OCI-LY1 (cell line): ENCODE measurements at regions not wholly inside any gene's neighbourhood (a gene's known extent, or its start where the extent isn't known, plus 50 kb on each side); places are given as distances from the start of the nearest gene placed in this dataset.

Experiments used
- H2AFZ ChIP-seq: fragments of 200-600 bp; sonication (generic), shearing (Covaris generic); 2 replicates; pipeline ENCODE4 v1.6.0; 2014; ENCODE audit warnings: antibody characterized with exemption, mild to moderate bottlenecking, low read length
- H3F3A ChIP-seq: fragments of 200-600 bp; sonication (generic), shearing (Covaris generic); 2 replicates; pipeline ENCODE4 v1.6.0; 2014; ENCODE audit warnings: mild to moderate bottlenecking, antibody characterized with exemption, low read length, moderate library complexity; ENCODE audit not compliant: insufficient read depth
- H3K27ac ChIP-seq: fragments of 200-600 bp; sonication (generic); 2 replicates; pipeline ENCODE4 v1.5.1; 2014; ENCODE audit warnings: low read length, mixed run types, mild to moderate bottlenecking, low read depth; ENCODE audit not compliant: poor library complexity, severe bottlenecking
- H3K27me3 ChIP-seq: fragments of 200-600 bp; sonication (generic); 2 replicates; pipeline ENCODE4 v1.6.0; 2014; ENCODE audit warnings: antibody characterized with exemption, mild to moderate bottlenecking, low read length, moderate library complexity; ENCODE audit not compliant: insufficient read depth
- H3K36me3 ChIP-seq: fragments of 200-600 bp; sonication (generic); 2 replicates; pipeline ENCODE4 v1.6.1; 2014; ENCODE audit warnings: mild to moderate bottlenecking, antibody characterized with exemption, low read length, moderate library complexity, mixed read lengths; ENCODE audit not compliant: insufficient read depth
- H3K4me1 ChIP-seq: fragments of 200-600 bp; sonication (generic); 2 replicates; pipeline ENCODE4 v1.5.1; 2014; ENCODE audit warnings: mild to moderate bottlenecking, low read length, moderate library complexity; ENCODE audit not compliant: insufficient read depth, severe bottlenecking
- H3K4me2 ChIP-seq: fragments of 200-600 bp; sonication (generic), shearing (Covaris generic); 2 replicates; pipeline ENCODE4 v1.6.1; 2014; ENCODE audit warnings: low read length
- H3K4me3 ChIP-seq: fragments of 200-600 bp; sonication (generic); 2 replicates; pipeline ENCODE4 v1.5.1; 2014; ENCODE audit warnings: low read length, low read depth, mild to moderate bottlenecking, mixed read lengths; ENCODE audit not compliant: poor library complexity, severe bottlenecking
- H3K79me2 ChIP-seq: fragments of 200-600 bp; shearing (Covaris generic); 2 replicates; pipeline ENCODE4 v1.6.1; 2016; ENCODE audit warnings: mixed run types, low read length, mixed read lengths; ENCODE audit not compliant: insufficient read depth
- H3K9ac ChIP-seq: fragments of 200-600 bp; sonication (generic), shearing (Covaris generic); 2 replicates; pipeline ENCODE4 v1.6.1; 2014; ENCODE audit warnings: mild to moderate bottlenecking, low read length, mixed read lengths
- H3K9me2 ChIP-seq: fragments of 200-600 bp; sonication (generic), shearing (Covaris generic); 2 replicates; pipeline ENCODE4 v1.6.1; 2014; ENCODE audit warnings: low read depth, mild to moderate bottlenecking, low read length, mixed read lengths
- H3K9me3 ChIP-seq: fragments of 200-600 bp; shearing (Covaris generic); 2 replicates; pipeline ENCODE4 v1.6.1; 2014; ENCODE audit warnings: low read length, mixed read lengths
- H4K20me1 ChIP-seq: fragments of 200-600 bp; sonication (generic), shearing (Covaris generic); 2 replicates; pipeline ENCODE4 v1.6.0; 2016; ENCODE audit warnings: mild to moderate bottlenecking, low read length; ENCODE audit not compliant: insufficient read depth
- EZH2 ChIP-seq: fragments of 200-600 bp; sonication (generic), shearing (Covaris generic); IDR thresholded peaks from 2 replicates; pipeline ENCODE4 v1.8.0; 2017; ENCODE audit warnings: borderline replicate concordance, mixed run types, mild to moderate bottlenecking, antibody characterized with exemption, low read length, moderate library complexity, mixed read lengths
- TF ChIP-seq, protein P1 (sequence below): fragments of 200-600 bp; sonication (generic), shearing (Covaris generic); IDR thresholded peaks from 2 replicates; pipeline ENCODE4 v1.5.1; 2017; ENCODE audit warnings: mild to moderate bottlenecking, antibody characterized with exemption, low read length, moderate library complexity, mixed read lengths

DNA sequence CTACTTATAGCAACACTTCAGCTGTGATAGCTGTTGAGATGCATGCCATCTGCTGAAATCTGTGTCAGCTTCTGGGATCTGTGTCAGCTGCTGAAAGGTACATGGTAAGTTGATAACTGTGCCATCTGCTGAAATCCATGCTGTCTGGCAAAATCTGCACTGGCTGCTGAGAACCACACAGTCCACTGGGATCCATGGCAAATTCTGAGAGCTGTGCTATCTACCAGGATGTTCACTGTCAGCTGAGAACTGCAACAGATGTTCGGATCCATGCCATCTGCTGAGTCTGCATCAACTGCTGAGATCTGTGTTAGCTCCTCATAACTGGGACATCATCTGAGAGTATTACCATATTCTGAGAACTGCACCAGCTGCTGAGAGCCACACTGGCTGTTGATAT, 430.5 kb upstream of the POU3F4 start:
- H3K36me3 ChIP-seq, result no peaks in the 10 kb centered on the region
- H3K79me2 ChIP-seq, result no peaks in the 10 kb centered on the region

DNA sequence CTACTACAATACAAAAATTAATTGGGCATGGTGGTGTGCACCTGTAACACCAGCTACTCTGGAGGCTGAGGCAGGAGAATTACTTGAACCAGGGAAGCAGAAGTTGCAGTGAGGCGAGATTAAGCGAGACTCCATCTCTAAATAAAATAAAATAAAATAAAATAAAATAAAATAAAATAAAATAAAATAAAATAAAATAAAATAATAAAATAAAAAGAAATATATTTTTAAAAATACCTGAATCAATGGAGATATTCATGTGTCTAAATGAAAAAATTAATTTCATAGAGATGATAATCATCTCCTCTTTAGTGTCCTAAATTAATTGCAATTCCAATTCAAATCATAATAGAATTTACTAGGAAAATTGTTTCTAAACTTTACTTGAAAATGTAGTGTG, 406.1 kb upstream of the POU3F4 start:
- Histone ChIP-seq H3K4me3 (no peak overlapping the region), H3K9me3 (no peaks in the 10 kb centered on the region), H3K27me3 (no peaks in the 10 kb centered on the region), H3K4me2 (no peak overlapping the region), H4K20me1 (no peaks in the 10 kb centered on the region), H3K4me1 (no peaks in the 10 kb centered on the region), H3K36me3 (no peaks in the 10 kb centered on the region), H3K79me2 (no peaks in the 10 kb centered on the region), H3K9ac (no peak overlapping the region), H3K9me2 (no peaks in the 10 kb centered on the region), H2AFZ (no peak overlapping the region), H3K27ac (no peak overlapping the region), H3F3A (no peaks in the 10 kb centered on the region)
- TF ChIP-seq, protein P1, sequence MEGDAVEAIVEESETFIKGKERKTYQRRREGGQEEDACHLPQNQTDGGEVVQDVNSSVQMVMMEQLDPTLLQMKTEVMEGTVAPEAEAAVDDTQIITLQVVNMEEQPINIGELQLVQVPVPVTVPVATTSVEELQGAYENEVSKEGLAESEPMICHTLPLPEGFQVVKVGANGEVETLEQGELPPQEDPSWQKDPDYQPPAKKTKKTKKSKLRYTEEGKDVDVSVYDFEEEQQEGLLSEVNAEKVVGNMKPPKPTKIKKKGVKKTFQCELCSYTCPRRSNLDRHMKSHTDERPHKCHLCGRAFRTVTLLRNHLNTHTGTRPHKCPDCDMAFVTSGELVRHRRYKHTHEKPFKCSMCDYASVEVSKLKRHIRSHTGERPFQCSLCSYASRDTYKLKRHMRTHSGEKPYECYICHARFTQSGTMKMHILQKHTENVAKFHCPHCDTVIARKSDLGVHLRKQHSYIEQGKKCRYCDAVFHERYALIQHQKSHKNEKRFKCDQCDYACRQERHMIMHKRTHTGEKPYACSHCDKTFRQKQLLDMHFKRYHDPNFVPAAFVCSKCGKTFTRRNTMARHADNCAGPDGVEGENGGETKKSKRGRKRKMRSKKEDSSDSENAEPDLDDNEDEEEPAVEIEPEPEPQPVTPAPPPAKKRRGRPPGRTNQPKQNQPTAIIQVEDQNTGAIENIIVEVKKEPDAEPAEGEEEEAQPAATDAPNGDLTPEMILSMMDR, result no peak
- TF ChIP-seq EZH2, result no peak

More for the DNA sequence above, 430.5 kb upstream of the POU3F4 start:
- H3K4me3 ChIP-seq, result no peak overlapping the region
- no peaks in the 10 kb centered on the region for H3K9me3 ChIP-seq
- no peak overlapping the region for H3K27ac ChIP-seq
- H4K20me1 ChIP-seq, result no peaks in the 10 kb centered on the region
- H3K27me3 ChIP-seq, result no peaks in the 10 kb centered on the region
- H3K4me2 ChIP-seq, result no peak overlapping the region
- H3K9me2 ChIP-seq, result no peaks in the 10 kb centered on the region
- no peak overlapping the region for H2AFZ ChIP-seq
- H3K9ac ChIP-seq, result no peak overlapping the region
- no peak for TF ChIP-seq EZH2
- TF ChIP-seq, protein P1, result no peak
- no peaks in the 10 kb centered on the region for H3F3A ChIP-seq
- H3K4me1 ChIP-seq, result no peaks in the 10 kb centered on the region

DNA sequence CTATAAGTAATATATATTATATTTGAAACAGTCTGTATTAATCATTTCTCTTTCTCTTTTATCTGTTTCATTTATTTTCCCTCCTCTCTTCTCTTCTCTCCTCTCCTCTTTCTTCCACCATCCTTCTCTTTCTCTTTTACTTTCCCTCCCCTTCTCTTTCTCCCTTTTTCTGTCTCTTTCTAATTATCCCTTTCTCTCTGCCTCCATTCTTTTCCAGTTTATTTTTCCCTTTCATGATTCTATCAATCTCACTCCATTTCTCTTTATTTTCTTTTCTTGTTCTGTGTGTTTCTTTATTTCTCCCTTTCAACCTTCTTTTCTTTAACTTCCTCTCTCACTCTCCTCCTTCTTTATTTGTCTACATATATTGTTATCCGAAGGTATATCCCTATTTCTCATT, 399.8 kb upstream of the POU3F4 start:
- H3K79me2 ChIP-seq, result no peaks in the 10 kb centered on the region
- no peak overlapping the region for H2AFZ ChIP-seq
- no peaks in the 10 kb centered on the region for H3F3A ChIP-seq
- H3K9me2 ChIP-seq, result no peaks in the 10 kb centered on the region
- H3K9me3 ChIP-seq, result no peaks in the 10 kb centered on the region
- H3K27me3 ChIP-seq, result no peaks in the 10 kb centered on the region
- no peak overlapping the region for H3K4me2 ChIP-seq
- TF ChIP-seq, protein P1, result no peak
- TF ChIP-seq EZH2, result no peak
- H3K36me3 ChIP-seq, result no peaks in the 10 kb centered on the region
- H3K4me3 ChIP-seq, result no peak overlapping the region
- H4K20me1 ChIP-seq, result no peaks in the 10 kb centered on the region
- no peak overlapping the region for H3K27ac ChIP-seq
- H3K9ac ChIP-seq, result no peak overlapping the region
- H3K4me1 ChIP-seq, result no peaks in the 10 kb centered on the region
